GM12891 (cell line): ENCODE measurements at regions not wholly inside any gene's neighbourhood (a gene's known extent, or its start where the extent isn't known, plus 50 kb on each side); places are given as distances from the start of the nearest gene placed in this dataset.

Experiments
- POLR2A ChIP-seq: IDR thresholded peaks from 2 replicates; pipeline ENCODE4 v1.6.1; 2011; ENCODE audit warnings: low read depth, low read length, control low read depth
- POLR2AphosphoS5 ChIP-seq: IDR thresholded peaks from 2 replicates; pipeline ENCODE4 v1.6.1; 2011; ENCODE audit warnings: low read depth, low read length, control low read depth
- TAF1 ChIP-seq: IDR thresholded peaks from 2 replicates; pipeline ENCODE4 v1.6.1; 2011; ENCODE audit warnings: low read depth, low read length, control low read depth

GRCh38 chr9:129348890-129349664 is 171.0 kb upstream of the IER5L start:
- TF ChIP-seq POLR2A (no peak), POLR2AphosphoS5 (no peak), TAF1 (no peak)
